Activated CD4-positive, alpha-beta memory T cell treated with anti-CD3 and anti-CD28 coated beads, Interleukin-2, amount 10 ng/mL, durations not matched to agents 7 days and 5 days (primary cell): ENCODE measurements at regions not wholly inside any gene's neighbourhood (a gene's known extent, or its start where the extent isn't known, plus 50 kb on each side); places are given as distances from the start of the nearest gene placed in this dataset.

ENCODE experiments used
- CTCF ChIA-PET: fragments of 350-600 bp; sonication (Branson Sonifier 250); formaldehyde crosslinking; loops from one replicate; lab custom pipeline; 2021; ENCODE audit warnings: antibody characterized with exemption, inconsistent platforms; lab: Charles Lee
- POLR2A ChIA-PET: fragments of 350-600 bp; sonication (Branson Sonifier 250); formaldehyde crosslinking; loops from one replicate; lab custom pipeline; 2021; ENCODE audit warnings: antibody characterized with exemption; lab: Charles Lee
- DNase-seq: peaks from one replicate; pipeline ENCODE4 v3.0.0-alpha.2; 2020
- H3K27ac Mint-ChIP-seq: one replicate; pipeline ENCODE4 v1.8.0; 2021; ENCODE audit warnings: mild to moderate bottlenecking, mixed read lengths
- H3K27me3 Mint-ChIP-seq: one replicate; pipeline ENCODE4 v1.8.0; 2021; ENCODE audit warnings: mixed read lengths
- H3K36me3 Mint-ChIP-seq: one replicate; pipeline ENCODE4 v1.8.0; 2021; ENCODE audit warnings: low read depth, mixed read lengths
- H3K4me1 Mint-ChIP-seq: one replicate; pipeline ENCODE4 v1.8.0; 2021; ENCODE audit warnings: mixed read lengths
- H3K4me3 Mint-ChIP-seq: one replicate; pipeline ENCODE4 v1.8.0; 2021; ENCODE audit warnings: mild to moderate bottlenecking, mixed read lengths
- H3K9me3 Mint-ChIP-seq: one replicate; pipeline ENCODE4 v1.8.0; 2021; ENCODE audit warnings: mixed read lengths

- Mint-ChIP-seq H3K36me3 (no peaks in the 10 kb centered on the region), H3K9me3 (peaks cover 4% of the 10 kb centered on the region), H3K27me3 (no peaks in the 10 kb centered on the region), H3K4me1 (no peaks in the 10 kb centered on the region), H3K27ac (no peak overlapping the region), H3K4me3 (no peak overlapping the region)
- CTCF ChIA-PET: no interaction called here
- POLR2A ChIA-PET: no interaction called here
- no peak for DNase-seq
Measured at GRCh38 chr4:31379364-31379763, 659.2 kb downstream of the PCDH7 start.

GRCh38 chr4:31383767-31384166 is 663.6 kb downstream of the PCDH7 start:
- H3K9me3 Mint-ChIP-seq: peaks cover 1% of the 10 kb centered on the region
- H3K27ac Mint-ChIP-seq: no peak overlapping the region
- no peak for DNase-seq
- ChIA-PET POLR2A (no interaction called here), CTCF (no interaction called here)
- H3K27me3 Mint-ChIP-seq: no peaks in the 10 kb centered on the region
- no peaks in the 10 kb centered on the region for H3K4me1 Mint-ChIP-seq
- no peak overlapping the region for H3K4me3 Mint-ChIP-seq
- no peaks in the 10 kb centered on the region for H3K36me3 Mint-ChIP-seq

- Mint-ChIP-seq H3K27me3 (no peaks in the 10 kb centered on the region), H3K9me3 (peaks cover 2% of the 10 kb centered on the region), H3K36me3 (no peaks in the 10 kb centered on the region), H3K27ac (no peak overlapping the region), H3K4me3 (no peak overlapping the region), H3K4me1 (no peaks in the 10 kb centered on the region)
- DNase-seq: no peak
- POLR2A ChIA-PET: no interaction called here
- CTCF ChIA-PET: no interaction called here
Measured at GRCh38 chr4:31390849-31391248, 670.7 kb downstream of the PCDH7 start.

- Mint-ChIP-seq H3K36me3 (no peaks in the 10 kb centered on the region), H3K4me1 (no peaks in the 10 kb centered on the region), H3K27me3 (no peaks in the 10 kb centered on the region), H3K27ac (no peak overlapping the region), H3K4me3 (no peak overlapping the region), H3K9me3 (peaks cover 2% of the 10 kb centered on the region)
- DNase-seq: no peak
- CTCF ChIA-PET: no interaction called here
- POLR2A ChIA-PET: no interaction called here
Measured at GRCh38 chr4:31391976-31392375, 671.8 kb downstream of the PCDH7 start.

DNA sequence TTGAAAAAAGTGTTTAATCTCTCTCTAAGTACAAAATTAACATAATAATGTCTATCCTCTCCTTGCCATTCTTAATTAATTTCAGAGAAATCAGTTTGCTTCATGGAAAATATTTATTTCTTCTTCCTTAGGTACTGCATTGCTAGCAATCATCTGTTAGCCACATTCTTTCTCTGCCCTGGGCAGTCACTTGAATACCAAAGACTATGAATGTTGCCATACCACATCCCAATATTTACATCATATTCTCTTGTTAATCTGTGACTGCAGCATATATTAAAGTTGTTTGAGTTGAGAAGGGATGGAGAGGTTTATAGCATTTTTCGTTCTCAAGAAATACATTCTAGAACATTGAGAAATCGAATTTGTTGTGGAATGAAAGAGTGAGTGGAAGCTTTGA is 672.8 kb downstream of the PCDH7 start:
- POLR2A ChIA-PET: no interaction called here
- CTCF ChIA-PET: no interaction called here
- no peak for DNase-seq
- H3K27ac Mint-ChIP-seq: no peak overlapping the region
- H3K4me1 Mint-ChIP-seq: no peaks in the 10 kb centered on the region
- peaks cover 2% of the 10 kb centered on the region for H3K9me3 Mint-ChIP-seq
- H3K36me3 Mint-ChIP-seq: no peaks in the 10 kb centered on the region
- no peaks in the 10 kb centered on the region for H3K27me3 Mint-ChIP-seq
- no peak overlapping the region for H3K4me3 Mint-ChIP-seq

GRCh38 chr4:31408121-31408520 is 688.0 kb downstream of the PCDH7 start:
- DNase-seq: no peak
- Mint-ChIP-seq H3K4me3 (no peak overlapping the region), H3K9me3 (peaks cover 8% of the 10 kb centered on the region), H3K27me3 (no peaks in the 10 kb centered on the region), H3K36me3 (no peaks in the 10 kb centered on the region), H3K27ac (no peak overlapping the region), H3K4me1 (no peaks in the 10 kb centered on the region)
- POLR2A ChIA-PET: no interaction called here
- CTCF ChIA-PET: no interaction called here

GRCh38 chr4:31411565-31411964 is 691.4 kb downstream of the PCDH7 start:
- Mint-ChIP-seq H3K27me3 (no peaks in the 10 kb centered on the region), H3K27ac (no peak overlapping the region), H3K4me3 (no peak overlapping the region), H3K9me3 (peaks cover 10% of the 10 kb centered on the region), H3K36me3 (no peaks in the 10 kb centered on the region), H3K4me1 (no peaks in the 10 kb centered on the region)
- no peak for DNase-seq
- ChIA-PET POLR2A (no interaction called here), CTCF (no interaction called here)

DNA sequence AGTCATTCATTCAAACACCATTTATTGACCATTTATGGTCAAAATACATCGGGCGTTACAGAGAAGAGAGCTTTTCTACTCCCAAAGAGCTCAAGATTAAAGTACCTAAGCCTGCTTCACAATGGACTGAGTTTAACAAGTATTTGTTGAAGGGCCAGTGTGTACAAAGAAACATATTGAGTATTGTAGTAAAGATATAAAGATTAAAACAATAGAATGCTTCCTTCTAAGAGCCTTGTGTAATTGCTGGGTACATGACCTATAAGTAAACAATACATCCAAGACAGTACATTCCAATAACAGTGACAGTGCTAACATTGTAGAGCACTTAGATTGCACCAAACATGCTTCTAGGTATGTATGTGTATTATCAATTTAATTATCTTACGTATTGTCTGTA is 695.5 kb downstream of the PCDH7 start:
- H3K27me3 Mint-ChIP-seq: no peaks in the 10 kb centered on the region
- H3K36me3 Mint-ChIP-seq: no peaks in the 10 kb centered on the region
- POLR2A ChIA-PET: no interaction called here
- no peak overlapping the region for H3K4me3 Mint-ChIP-seq
- no peak overlapping the region for H3K27ac Mint-ChIP-seq
- H3K4me1 Mint-ChIP-seq: no peaks in the 10 kb centered on the region
- DNase-seq: no peak
- CTCF ChIA-PET: no interaction called here
- H3K9me3 Mint-ChIP-seq: peaks cover 4% of the 10 kb centered on the region

DNA sequence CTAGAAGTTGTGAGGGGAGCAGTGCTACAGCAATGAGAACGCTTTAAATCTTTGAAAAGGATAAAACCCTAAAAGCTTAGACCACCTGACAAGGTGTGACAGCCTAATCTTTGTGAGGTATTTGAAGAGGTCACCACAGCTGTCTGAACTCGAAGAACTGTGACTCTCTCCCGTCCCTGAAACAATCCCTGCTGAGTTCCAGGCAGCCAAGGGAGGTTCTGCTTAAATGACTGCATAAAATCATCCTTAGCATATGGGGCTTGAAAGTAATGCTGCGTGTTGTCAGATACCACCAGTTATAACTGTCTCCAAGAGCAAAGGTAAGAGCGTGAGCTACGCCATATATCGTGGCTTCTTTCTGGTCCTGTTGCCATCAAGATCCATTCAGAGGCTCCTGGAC is 696.3 kb downstream of the PCDH7 start:
- Mint-ChIP-seq H3K9me3 (peaks cover 4% of the 10 kb centered on the region), H3K27me3 (no peaks in the 10 kb centered on the region), H3K4me3 (no peak overlapping the region), H3K4me1 (no peaks in the 10 kb centered on the region), H3K36me3 (no peaks in the 10 kb centered on the region), H3K27ac (no peak overlapping the region)
- DNase-seq: no peak
- CTCF ChIA-PET: no interaction called here
- POLR2A ChIA-PET: no interaction called here

GRCh38 chr4:31417040-31417439 is 696.9 kb downstream of the PCDH7 start:
- no peaks in the 10 kb centered on the region for H3K36me3 Mint-ChIP-seq
- no peaks in the 10 kb centered on the region for H3K27me3 Mint-ChIP-seq
- H3K9me3 Mint-ChIP-seq: peaks cover 4% of the 10 kb centered on the region
- POLR2A ChIA-PET: no interaction called here
- H3K4me3 Mint-ChIP-seq: no peak overlapping the region
- no peak overlapping the region for H3K27ac Mint-ChIP-seq
- DNase-seq: no peak
- H3K4me1 Mint-ChIP-seq: no peaks in the 10 kb centered on the region
- CTCF ChIA-PET: no interaction called here

DNA sequence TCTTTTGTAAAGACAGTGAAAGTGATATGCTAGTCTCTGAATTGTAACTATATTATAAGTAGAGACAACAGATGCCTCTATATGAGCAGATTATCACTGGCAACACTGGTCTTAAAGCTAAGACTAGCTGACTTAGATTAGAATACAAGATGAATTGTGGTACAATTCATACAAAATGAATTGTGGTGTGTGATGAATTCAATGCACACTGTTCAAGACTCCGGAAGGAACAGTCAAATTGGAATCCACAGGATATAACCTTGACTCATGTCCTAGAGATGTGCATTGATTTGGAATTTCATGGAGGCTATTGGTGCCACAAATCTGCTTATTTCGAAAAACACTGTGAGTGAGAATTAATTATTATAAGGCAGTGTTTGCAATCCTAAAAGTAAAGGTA is 701.8 kb downstream of the PCDH7 start:
- H3K4me1 Mint-ChIP-seq: no peaks in the 10 kb centered on the region
- no peaks in the 10 kb centered on the region for H3K9me3 Mint-ChIP-seq
- no peaks in the 10 kb centered on the region for H3K36me3 Mint-ChIP-seq
- no peak for DNase-seq
- no peaks in the 10 kb centered on the region for H3K27me3 Mint-ChIP-seq
- H3K27ac Mint-ChIP-seq: no peak overlapping the region
- POLR2A ChIA-PET: no interaction called here
- H3K4me3 Mint-ChIP-seq: no peak overlapping the region
- CTCF ChIA-PET: no interaction called here

DNA sequence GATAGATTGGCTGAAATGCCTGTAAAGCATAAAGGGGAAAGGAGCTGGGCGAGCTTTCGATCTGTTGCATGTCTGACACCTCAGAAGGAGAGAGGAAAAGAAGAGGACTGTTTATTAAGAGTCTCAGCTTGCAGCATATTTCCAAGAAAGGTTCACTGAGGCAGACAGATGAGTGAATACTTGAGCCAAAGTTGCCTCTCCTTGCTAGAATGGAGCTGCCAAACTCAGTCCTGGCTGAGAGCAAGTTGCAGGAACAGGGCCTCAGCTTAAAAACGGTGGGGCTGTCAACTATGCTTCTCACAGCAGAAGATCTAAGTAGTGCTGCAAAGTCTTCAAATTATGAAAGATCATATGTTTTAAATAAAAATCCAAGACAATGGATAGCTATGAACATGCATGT is 707.5 kb downstream of the PCDH7 start:
- no peak overlapping the region for H3K27ac Mint-ChIP-seq
- no peaks in the 10 kb centered on the region for H3K4me1 Mint-ChIP-seq
- POLR2A ChIA-PET: no interaction called here
- H3K9me3 Mint-ChIP-seq: peaks cover 6% of the 10 kb centered on the region
- no peaks in the 10 kb centered on the region for H3K27me3 Mint-ChIP-seq
- no peak overlapping the region for H3K4me3 Mint-ChIP-seq
- H3K36me3 Mint-ChIP-seq: no peaks in the 10 kb centered on the region
- no peak for DNase-seq
- CTCF ChIA-PET: interaction anchor here (0.5 kb wide), 1 partner anchor 649 kb away, joined by 3 read pairs; no protein-coding TSS in a partner anchor

GRCh38 chr4:31442236-31442635 is 722.1 kb downstream of the PCDH7 start:
- no peak overlapping the region for H3K27ac Mint-ChIP-seq
- H3K4me1 Mint-ChIP-seq: no peaks in the 10 kb centered on the region
- no peaks in the 10 kb centered on the region for H3K36me3 Mint-ChIP-seq
- H3K4me3 Mint-ChIP-seq: no peak overlapping the region
- ChIA-PET CTCF (no interaction called here), POLR2A (no interaction called here)
- DNase-seq: no peak
- H3K27me3 Mint-ChIP-seq: no peaks in the 10 kb centered on the region
- peaks cover 2% of the 10 kb centered on the region for H3K9me3 Mint-ChIP-seq

DNA sequence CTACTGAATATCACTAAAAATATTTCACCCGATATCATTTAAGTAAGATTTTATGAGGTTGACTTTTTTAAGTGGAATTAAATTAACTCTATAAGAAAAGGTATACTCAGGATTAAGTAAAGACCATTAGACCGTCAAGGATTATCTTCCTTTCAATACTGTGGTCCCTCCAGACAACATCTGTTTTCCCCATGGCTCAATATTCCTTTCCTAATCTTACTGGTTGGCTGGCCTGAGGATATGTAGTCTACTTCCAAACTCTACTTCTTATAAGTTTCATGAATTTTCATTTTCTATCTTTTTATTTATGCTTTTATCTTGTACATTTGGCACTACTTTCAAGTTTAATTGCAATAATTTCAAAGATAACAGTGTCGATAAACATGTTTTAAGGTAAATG is 725.4 kb downstream of the PCDH7 start:
- H3K4me3 Mint-ChIP-seq: no peak overlapping the region
- H3K27me3 Mint-ChIP-seq: no peaks in the 10 kb centered on the region
- no peaks in the 10 kb centered on the region for H3K36me3 Mint-ChIP-seq
- no peak for DNase-seq
- no peak overlapping the region for H3K27ac Mint-ChIP-seq
- ChIA-PET CTCF (no interaction called here), POLR2A (no interaction called here)
- no peaks in the 10 kb centered on the region for H3K4me1 Mint-ChIP-seq
- peaks cover 2% of the 10 kb centered on the region for H3K9me3 Mint-ChIP-seq

DNA sequence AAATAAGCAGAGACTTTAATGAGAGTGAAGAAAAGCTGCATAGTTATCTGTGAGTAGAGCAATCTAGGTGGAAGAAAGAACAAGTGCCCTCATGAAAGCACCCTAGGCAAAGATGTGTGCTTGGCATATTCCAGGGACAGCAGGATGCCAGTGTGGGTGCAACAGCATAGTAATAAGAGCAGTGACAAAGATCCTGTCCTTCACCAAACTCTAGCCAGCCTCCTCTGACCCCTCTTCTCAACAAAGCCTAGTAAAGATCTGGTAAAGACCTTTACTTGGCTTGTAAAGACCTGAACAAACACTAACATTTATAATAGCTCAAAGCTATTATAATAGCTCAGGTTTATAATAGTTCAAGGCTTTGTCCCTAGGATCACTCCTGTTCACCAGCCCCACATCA is 735.4 kb downstream of the PCDH7 start:
- POLR2A ChIA-PET: no interaction called here
- H3K4me3 Mint-ChIP-seq: no peak overlapping the region
- no peak for DNase-seq
- peaks cover 11% of the 10 kb centered on the region for H3K9me3 Mint-ChIP-seq
- no peak overlapping the region for H3K27ac Mint-ChIP-seq
- H3K27me3 Mint-ChIP-seq: no peaks in the 10 kb centered on the region
- CTCF ChIA-PET: no interaction called here
- H3K4me1 Mint-ChIP-seq: no peaks in the 10 kb centered on the region
- no peaks in the 10 kb centered on the region for H3K36me3 Mint-ChIP-seq
